HG02623 (cell line): ENCODE measurements at regions not wholly inside any gene's neighbourhood (a gene's known extent, or its start where the extent isn't known, plus 50 kb on each side); places are given as distances from the start of the nearest gene placed in this dataset.
"Not testable (repeated sequence)": the region's sequence is repeated elsewhere in the genome, so short reads cannot be mapped to it uniquely, and the experiment has no call there.

ENCODE experiments used
- ATAC-seq: cut with Tn5 transposase; IDR thresholded peaks from one replicate; pipeline ENCODE4 v1.9.1; 2021; ENCODE audit warnings: moderate library complexity; ENCODE audit not compliant: unreplicated experiment

- no peak for ATAC-seq
Observed at GRCh38 chr2:224121406-224122067, 82.5 kb upstream of the SERPINE2 start.

- ATAC-seq, result no peak
Observed at GRCh38 chr2:224120986-224121385, 81.9 kb upstream of the SERPINE2 start.

DNA sequence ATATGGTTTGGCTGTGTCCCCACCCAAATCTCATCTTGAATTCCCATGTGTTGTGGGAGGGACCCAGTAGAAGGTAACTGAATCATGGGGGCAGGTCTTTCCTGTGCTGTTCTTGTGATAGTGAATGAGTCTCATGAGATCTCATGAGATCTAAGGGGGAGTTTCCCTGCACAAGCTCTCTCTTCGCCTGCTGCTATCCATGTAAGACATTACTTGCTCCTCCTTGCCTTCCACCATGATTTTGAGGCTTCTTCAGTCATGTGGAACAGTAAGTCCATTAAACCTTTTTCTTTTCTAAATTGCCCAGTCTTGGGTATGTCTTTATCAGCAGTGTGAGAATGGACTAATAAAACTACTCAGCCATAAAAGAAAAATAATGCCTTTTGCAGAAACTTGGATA, 80.8 kb upstream of the SERPINE2 start:
- not testable (repeated sequence) for ATAC-seq

- ATAC-seq, result no peak
Observed at GRCh38 chr2:224114428-224114827, 75.3 kb upstream of the SERPINE2 start.

- ATAC-seq, result not testable (repeated sequence)
Observed at GRCh38 chr2:224113930-224114329, 74.8 kb upstream of the SERPINE2 start.

DNA sequence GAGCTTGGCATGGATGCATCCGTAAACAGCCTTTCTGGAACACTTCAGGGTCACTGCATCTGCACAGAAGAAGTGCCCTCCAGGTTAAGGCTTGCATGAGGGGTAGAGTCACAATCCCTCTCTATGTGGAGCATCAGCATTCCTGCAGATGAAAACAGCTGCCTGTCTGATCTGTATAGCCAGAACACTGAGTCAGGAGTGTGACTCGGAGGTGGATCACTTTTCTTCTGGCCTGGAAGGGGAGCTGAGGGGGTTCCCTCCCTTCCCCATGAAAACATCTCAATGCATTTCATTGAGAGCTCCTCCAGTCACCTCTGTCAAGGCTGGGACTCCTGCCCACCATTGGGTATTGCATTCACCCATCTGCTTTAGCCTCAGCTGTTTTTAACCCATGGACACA, 72.5 kb upstream of the SERPINE2 start:
- ATAC-seq, result no peak

- no peak for ATAC-seq
Observed at GRCh38 chr2:224110811-224111210, 71.7 kb upstream of the SERPINE2 start.

DNA sequence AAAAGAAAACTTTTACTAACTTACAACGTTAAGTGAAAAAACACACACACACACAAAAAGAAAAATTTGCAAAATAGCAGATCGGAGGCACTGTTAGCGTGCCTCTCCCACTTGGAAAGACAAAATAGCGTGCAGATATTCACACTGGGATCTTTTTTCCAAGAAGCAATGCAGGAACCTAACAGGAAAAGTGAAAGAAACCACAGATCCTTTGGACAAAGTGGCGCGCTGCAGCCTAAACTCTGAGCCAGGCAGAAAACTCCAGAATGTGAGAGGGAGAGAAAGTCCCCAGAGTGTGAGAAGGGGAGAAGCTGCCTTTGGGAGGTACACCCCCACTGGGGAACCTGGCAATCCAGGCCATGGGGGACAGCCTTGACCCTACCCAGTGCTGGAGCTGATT, 70.7 kb upstream of the SERPINE2 start:
- no peak for ATAC-seq

DNA sequence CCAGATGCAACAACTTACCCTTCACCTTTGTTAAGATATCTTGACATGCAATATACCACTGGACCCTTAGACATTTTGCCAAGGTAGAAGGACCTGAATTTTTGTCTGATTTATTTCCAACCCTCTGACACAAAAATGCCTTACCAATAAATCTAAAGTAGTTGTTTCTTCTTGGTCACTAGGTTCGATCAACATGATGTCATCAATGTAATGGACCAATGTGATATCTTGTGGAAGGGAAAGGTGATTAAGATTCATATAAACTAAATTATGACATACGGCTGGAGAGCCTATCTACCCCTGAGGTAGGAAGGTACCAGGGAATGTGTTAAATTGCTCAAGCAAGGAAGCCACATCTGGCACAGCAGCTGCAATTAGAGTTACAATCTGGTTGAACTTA, 67.7 kb upstream of the SERPINE2 start:
- no peak for ATAC-seq

GRCh38 chr2:224104668-224105386, 65.7 kb upstream of the SERPINE2 start:
- no peak for ATAC-seq

GRCh38 chr2:224103651-224104050, 64.6 kb upstream of the SERPINE2 start:
- ATAC-seq, result no peak

DNA sequence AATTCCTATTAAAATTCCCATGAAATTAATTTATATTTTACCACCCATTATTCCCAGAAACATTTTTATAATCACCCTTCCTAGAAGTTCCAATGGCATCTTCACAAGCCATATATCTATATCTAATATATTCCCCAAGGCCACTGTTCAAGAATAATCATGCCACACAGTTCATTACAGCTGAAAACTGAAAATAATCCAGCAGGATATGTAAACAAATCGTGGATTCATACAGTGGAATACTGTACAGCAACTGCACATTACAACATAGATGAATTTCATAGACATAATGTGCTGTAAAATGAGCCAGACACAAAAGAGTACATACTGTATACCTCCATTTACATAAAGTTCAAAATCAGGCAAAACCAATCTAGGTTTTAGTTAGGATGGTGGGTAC, 63.9 kb upstream of the SERPINE2 start:
- no peak for ATAC-seq

DNA sequence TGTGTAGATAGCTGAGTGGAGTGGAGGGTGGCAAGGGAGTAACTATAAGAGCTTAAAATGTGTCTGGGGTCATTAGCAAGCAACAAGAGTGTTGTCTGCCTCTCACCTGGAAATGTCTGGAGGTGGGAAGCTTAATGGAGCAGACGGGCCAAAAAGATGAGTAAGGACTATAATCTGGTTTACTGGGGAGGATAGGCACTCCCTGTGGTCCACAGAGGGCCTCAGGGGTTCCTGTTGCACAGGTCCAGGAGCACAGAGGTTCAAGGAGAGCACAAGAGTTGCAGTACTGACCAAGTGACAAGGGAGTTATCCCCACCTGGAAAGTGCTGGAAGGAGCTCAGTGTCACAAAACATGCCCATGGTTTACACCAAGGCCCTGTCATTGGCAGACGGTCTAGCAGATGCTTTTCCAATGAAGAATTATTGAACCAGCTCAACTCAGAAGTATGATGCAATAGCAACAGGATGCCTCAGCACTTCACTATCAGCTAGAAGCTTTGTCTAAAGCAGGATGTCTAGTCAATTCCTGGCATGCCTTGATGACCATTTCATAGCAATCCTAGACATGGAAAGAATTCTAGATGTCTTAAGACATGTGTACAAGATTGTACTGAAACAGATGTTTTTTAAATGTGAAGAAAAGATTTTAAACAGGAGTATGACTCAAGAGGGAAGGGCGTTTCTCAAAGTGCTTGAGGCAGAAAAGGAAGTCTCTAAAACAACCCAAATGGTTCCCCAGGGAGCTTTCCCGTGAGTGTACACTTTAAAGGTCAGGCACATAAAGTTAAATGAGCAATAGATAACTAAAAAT, 62.9 kb upstream of the SERPINE2 start:
- no peak for ATAC-seq

DNA sequence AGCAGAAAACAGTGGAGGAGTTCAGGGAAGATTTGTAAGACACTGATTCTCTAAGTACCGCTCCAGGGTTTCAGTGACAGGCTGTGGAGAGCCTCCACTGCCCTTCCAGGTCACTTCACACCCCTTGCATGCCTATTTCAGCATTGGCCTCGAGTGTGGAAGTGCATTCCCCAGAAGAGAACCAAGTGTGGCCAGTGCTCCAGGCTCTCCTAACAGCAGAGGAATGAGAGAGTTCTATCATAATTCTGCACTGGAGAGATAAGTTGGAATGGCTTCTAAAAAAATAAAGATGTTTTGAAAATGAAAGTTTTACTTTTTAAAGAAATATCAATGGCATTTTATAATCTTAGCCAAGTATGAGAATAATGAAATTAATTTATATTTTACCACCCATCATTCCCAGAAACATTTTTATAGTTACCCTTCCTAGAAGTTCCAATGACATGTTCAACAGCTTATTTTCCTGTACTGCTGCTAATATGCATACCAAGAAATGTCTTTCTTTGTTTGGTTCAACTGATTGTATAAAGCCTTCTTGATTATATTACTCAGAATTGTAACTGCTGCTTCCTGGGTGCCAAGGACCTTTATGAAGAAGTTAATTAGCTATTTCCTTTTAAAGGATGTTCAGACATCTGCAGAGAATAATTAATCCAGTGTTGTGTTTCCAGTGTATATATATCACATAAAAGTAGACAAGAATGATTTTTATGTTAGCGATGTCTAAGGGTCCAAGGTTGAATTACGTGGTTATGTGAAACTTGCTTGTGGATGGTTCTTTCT, 61.0 kb upstream of the SERPINE2 start:
- ATAC-seq, result no peak

DNA sequence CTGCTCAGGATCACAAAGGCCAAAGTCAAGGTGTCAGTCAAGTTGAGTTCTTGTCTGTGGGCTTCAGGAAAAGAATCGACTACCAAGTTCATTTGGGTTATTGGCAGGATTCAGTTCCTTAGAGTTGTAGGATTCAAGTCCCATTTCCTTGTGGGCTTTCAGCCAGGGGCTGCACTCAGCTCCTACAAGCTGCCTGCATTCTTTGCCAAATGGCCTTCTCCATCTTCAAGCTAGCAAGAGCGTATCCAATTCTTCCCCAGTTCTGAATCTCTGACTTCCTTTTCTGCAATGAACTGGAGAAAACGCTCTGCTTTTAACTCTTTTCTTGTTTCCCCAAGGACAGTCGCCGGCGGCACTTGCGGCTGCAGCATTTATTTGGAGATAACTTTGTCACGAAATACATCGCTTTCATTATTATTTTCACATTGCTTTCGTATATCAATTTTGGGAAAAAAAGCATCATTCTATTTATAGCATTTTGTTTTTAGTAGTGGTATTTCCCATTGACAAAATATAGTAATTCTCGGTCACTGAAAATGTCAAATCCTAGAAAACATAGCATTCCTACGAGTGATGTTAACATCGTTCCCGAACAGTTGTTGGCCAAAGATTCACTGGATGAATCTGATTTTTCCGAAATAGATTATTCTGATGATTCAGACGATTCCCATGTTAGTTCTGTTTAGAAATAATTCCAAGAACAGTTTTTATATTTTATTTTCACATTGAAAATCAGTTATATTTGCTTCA, 59.6 kb upstream of the SERPINE2 start:
- ATAC-seq, result no peak

DNA sequence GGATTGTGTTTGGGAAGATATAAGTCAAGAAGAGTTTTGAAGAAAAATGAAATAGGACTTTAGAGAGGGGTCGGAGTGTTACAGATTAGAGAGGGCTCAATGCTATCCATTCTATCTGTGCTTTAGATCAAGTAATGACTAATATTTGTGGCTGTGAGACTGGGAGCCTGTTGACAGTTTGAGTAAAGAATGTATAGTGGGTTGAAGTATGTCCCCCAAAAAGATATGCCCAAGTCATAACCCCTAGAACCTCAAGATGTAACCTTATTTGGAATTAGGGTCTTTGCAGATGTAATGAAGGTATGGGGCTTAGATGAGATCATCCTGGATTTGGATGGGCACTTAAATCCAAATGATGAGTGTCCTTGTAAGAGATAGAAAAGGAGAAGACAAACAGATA, 55.3 kb upstream of the SERPINE2 start:
- no peak for ATAC-seq

- not testable (repeated sequence) for ATAC-seq
Observed at GRCh38 chr2:224091671-224092070, 52.6 kb upstream of the SERPINE2 start.

GRCh38 chr2:224089606-224090005, 50.5 kb upstream of the SERPINE2 start:
- ATAC-seq, result not testable (repeated sequence)
